SU-DHL-6 (cell line): ENCODE measurements at regions not wholly inside any gene's neighbourhood (a gene's known extent, or its start where the extent isn't known, plus 50 kb on each side); places are given as distances from the start of the nearest gene placed in this dataset.

Experiments used
- EZH2phosphoT487 ChIP-seq: fragments of 200-600 bp; sonication (generic), shearing (Covaris generic); conservative IDR thresholded peaks from 2 replicates; pipeline ENCODE4 v1.6.1; 2018; ENCODE audit warnings: mild to moderate bottlenecking, antibody characterized with exemption, low read length, moderate library complexity, mixed read lengths
- TF ChIP-seq, protein P1 (sequence below): fragments of 200-600 bp; sonication (generic); IDR thresholded peaks from one replicate; pipeline ENCODE4 v1.5.1; 2017; ENCODE audit warnings: antibody characterized with exemption, mild to moderate bottlenecking, low read length, moderate library complexity; ENCODE audit not compliant: insufficient read depth, poor library complexity, severe bottlenecking

DNA sequence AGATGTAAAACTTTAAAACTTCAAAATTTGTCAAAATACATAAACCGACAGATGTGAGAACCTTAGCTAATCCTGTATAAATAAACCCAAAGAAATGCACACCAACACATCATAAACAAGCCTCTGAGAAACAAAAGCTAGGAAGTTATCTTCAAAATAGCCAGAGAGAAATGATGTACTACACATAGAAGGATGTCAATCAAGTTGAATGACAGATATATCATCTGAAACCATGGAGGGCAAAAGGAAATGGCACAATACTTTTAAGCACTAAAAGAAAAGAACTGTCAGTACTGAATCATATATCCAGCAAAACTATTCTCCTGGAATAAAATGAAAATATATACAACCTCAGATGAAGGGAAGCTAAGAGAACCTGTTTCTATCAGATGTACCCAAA is 595.1 kb upstream of the PTGER4 start:
- TF ChIP-seq, protein P1, sequence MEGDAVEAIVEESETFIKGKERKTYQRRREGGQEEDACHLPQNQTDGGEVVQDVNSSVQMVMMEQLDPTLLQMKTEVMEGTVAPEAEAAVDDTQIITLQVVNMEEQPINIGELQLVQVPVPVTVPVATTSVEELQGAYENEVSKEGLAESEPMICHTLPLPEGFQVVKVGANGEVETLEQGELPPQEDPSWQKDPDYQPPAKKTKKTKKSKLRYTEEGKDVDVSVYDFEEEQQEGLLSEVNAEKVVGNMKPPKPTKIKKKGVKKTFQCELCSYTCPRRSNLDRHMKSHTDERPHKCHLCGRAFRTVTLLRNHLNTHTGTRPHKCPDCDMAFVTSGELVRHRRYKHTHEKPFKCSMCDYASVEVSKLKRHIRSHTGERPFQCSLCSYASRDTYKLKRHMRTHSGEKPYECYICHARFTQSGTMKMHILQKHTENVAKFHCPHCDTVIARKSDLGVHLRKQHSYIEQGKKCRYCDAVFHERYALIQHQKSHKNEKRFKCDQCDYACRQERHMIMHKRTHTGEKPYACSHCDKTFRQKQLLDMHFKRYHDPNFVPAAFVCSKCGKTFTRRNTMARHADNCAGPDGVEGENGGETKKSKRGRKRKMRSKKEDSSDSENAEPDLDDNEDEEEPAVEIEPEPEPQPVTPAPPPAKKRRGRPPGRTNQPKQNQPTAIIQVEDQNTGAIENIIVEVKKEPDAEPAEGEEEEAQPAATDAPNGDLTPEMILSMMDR = no peak
- no peak for TF ChIP-seq EZH2phosphoT487
